ENCODE measurements at regions not wholly inside any gene's neighbourhood (a gene's known extent, or its start where the extent isn't known, plus 50 kb on each side); places are given as distances from the start of the nearest gene placed in this dataset.

DNA sequence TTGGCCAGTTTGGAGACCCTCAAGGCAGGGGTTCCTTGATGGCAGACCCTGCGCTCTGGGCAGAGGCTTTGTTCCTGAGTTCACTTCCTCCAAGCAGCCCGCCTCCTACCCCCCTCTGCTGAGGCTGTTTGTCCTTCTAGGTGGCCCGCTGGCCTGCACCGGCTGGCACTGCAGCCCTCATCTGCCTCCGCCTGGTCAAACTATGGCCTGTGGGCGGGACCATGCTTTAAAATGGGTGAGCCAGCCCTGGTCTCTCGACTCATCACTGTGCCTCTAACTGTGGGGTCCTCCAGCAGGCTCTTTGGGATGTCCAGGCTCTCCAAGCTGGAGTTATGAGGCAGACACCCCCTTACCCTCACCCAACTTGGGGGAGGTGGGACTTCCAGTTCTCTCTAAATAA lies 78.9 kb upstream of the SLC22A11 start:
- no peak for TF ChIP-seq POLR2A (IDR thresholded peaks at IDR 0.05; ENCODE audit: low read depth, low read length)
- TF ChIP-seq POLR2AphosphoS5 (IDR thresholded peaks at IDR 0.05; ENCODE audit: low read depth, low read length): no peak
- no peak for TF ChIP-seq TAF1 (IDR thresholded peaks at IDR 0.05; ENCODE audit: borderline replicate concordance, low read depth, low read length)

All from GM12892 (cell line).